ENCODE measurements at regions not wholly inside any gene's neighbourhood (a gene's known extent, or its start where the extent isn't known, plus 50 kb on each side); places are given as distances from the start of the nearest gene placed in this dataset.

DNA sequence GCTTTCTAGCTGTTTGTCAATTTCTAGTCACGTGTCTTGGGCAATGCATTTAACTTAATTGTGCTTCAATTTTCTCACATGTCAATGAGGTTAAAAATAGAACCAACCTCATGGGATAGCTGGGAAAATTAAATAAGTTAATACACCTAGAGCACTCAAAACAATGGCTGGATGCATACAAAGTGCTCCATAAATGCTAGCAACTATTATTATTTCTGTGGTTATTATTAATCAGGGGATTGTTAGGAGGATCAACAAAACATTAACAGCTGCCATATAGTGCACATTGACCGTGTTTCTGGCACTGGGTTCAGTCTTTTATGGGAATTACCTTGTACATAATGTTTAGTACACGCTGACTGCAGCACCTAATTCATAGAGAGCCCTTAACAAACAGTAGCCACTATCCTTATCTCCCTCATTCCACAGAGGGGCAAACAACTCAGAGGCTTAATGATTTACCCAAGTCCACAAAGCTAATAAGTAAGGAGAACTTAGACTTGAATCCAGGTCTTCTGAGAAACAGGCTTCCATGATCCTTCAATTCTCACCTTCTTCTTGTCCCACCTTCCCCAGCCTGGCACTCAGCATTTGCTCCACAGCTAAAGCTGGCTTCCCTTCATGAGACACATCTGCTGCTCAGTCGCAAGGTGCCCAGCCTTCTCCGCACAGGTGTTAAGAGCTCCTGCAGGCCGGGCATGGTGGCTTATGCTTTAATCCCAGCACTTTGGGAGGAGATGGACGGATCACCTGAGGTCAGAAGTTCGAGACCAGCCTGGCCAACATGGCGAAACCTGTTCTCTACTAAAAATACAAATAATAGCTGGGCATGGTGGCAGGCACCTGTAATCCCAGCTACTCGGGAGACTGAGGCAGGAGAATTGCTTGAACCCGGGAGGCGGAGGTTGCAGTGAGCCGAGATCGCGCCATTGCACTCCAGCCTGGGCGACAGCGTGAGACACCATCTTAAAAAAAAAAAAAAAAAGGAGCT lies 137.4 kb upstream of the ABCA1 start:
- DNase-seq, result no peak

DNA sequence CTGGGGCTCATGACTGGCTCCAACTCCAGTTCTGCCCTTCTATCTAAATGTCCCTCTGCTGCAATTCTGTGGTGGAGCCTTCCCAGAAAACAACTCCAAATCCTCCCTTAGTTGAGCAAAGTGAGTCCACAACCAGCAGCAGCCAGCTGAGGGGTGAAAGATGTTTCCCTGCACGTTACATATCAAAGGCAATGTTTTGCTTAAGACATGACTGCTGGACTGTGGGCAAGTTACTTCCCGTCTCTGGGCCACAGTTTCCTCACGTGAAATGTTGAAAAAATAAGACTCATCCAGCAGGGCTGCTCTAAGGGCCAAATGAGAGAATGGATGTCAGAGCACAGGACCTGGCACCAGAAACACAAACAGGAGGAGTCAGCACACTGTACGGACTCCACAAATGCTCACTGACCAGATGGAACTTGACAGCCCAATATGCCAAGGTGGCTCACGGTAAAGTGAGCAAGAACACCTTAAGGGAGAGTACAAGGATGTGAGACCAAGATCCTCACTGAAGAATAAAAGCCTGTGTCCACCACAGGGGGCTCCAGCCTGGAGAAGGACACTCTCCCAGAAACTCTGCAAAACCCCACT lies 138.4 kb upstream of the ABCA1 start:
- DNase-seq, result no peak

DNA sequence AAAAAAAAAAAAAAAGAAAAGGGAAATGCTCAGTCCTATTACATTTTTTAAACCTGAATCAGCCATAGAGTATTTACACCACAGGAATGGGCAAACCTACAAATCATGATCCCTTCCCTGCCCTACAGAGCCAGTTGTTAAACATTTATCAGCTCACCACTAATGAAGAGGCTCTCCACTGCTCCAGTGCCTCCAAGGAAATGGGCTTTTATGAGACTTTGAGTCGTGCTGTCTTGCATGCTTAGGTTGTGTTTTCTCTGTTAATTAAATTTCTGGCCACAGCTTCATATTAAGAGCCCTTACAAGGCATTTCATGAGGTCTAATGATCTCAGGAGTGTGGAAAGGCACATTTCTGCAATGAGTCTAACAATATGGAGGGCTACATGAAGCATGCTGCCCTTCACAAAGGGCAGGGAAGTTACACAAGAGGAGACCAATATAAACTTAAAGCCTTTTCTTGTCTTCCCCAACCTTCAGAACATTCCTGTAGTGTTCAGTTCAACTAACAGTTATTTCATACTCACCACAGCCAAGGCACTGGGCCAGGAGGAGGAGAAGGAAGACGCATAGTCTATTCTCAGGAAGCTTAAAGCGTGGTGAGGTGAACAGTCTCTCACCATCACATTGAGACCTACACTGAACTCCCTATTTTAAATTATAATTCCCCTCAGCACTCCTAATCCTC lies 140.1 kb upstream of the ABCA1 start:
- DNase-seq, result no peak

DNA sequence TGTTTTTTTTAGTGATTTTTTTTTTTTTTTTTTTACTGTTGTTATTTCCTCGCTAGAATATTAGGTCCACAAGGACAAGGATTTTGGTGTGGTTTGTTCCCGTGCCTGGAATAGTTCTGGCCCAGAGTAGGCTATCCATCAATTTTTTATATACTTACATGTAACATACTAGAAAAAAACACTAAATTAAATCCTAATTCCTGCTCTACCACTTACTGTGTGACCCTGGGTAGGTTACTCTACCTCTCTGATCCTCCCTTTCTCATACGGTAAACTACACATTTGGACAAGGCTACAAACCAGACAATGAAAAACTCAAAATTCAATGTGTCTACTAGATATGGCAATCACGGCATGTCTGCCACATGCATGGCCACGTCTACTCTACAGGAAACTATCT lies 141.3 kb upstream of the ABCA1 start:
- DNase-seq, result no peak

DNA sequence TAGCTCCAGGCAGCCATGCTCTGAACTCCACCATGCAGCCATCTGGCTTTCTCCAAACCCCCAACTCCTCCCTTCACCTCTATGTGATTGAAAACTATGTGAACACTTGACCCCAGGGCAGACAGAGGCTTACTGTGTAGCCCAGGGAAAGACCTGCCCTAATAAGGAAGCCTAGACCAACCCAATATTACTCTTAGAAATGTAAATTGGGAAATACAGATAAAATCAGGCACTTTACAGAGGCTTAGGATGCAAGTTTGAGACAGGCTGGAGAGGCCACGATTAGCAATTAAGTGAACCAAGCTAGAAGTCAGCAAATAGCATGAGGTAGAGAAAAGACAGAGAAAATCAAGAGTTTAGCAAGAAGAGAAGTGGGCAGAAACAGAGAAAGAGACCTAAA lies 141.7 kb upstream of the ABCA1 start:
- DNase-seq, result no peak

DNA sequence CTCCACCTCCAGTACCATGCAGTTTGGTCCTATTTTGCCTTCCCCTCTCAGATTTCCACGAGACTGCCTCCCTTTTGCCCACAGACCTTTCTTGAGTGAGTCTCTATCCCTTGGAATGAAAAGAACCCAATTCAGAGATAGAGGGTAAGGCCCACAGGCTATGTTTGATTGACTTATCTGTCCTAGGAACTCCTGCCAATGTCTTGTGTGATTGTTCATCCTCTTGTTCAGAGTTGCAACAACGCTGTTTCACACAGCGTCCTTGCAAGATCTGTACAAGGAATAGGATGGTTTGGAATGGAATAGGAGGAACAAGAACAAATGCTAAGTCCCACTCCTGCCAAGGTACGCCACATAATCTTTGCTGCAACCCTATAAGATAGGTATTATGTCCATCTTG lies 142.2 kb upstream of the ABCA1 start:
- no peak for DNase-seq

DNA sequence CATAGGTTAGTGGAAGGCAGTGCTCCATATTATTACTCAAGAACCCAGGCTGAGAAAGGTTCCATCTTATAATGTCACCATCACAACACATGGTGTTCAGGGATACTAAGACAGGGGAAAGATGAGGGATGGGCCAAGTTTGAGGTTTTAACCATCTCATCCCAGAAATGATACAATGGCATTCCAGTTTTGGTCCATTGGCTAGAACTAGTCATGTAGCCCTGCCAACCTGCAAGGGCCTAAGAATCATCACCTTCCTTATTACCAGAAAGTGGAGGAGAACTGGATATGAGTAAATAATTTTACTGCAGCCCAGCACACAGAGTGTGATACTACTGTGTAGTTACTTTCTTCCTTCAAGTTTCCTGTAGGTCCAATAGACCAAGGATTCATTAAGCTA lies 144.5 kb upstream of the ABCA1 start:
- DNase-seq, result no peak

DNA sequence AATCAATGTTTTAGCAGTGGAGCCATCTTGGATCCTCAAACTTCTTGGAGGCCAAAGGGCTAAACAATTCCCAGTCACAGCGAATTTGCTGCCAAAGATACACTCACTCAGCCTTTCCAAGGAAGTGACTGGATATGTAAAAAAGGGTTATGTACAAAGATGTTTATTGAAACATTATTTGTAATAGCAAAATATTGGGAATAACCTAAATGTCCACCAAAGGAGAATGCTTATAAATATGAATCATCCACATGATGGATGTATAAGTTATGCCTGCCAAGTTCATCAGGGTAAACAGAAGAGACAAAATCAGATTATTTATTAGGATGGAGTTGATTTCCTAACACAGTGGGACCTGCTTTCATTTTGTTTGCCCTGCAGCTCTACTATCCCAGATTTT lies 145.2 kb upstream of the ABCA1 start:
- DNase-seq, result no peak

DNA sequence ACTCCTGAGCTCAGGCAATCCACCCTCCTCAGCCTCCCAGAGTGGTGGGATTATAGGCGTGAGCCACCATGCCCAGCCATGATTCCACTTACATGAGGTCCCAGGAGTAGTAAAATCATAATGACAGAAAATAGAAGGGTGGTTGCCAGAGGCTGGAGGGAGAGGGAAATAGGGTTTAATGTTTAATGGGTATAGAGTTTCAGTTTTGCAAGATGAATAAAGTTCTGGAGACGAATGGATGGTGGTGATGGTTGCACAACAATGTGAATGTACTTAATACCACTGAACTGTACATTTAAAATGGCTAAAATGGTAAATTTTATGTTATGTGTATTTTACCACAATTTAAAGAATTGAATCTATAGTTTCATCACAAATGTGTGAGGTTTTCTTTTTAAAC lies 146.5 kb upstream of the ABCA1 start:
- no peak for DNase-seq

DNA sequence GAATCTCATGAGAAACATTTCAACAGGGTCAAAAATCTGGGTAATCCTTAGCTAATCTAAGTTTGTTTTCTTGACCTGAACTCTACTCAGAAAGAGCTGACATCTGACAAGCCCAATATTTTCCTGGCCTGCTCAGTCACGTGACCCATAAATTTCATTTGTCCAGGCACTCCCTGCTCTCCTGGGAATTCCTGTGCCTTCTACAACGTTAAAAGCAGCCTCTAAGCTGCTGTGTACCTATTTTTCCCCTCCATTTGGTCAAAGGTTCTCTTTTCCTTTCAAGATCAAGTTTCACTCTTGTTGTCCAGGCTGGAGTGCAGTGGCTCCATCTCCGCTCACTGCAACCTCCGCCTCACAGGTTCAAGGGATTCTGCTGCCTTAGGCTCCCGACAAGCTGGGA lies 148.8 kb upstream of the ABCA1 start:
- no peak for DNase-seq

DNA sequence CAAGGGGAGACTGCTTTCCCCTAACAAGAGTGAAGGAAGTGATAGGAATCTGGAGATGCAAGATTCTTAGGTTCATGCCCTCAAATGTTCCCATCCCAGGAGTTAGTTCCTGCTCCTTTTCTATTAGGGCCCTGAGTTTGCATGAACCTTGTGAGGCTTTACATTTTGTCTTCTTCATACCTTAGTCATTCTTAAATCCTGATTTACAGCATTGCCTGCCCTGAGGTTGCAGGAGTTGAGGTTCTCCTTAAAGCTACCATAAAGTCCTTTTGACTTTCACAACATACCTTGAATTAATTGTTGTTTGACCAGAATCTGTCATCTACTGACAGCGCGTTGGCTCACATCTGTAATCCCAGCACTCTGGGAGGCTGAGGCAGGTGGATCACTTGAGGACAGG lies 151.5 kb upstream of the ABCA1 start:
- no peak for DNase-seq

DNA sequence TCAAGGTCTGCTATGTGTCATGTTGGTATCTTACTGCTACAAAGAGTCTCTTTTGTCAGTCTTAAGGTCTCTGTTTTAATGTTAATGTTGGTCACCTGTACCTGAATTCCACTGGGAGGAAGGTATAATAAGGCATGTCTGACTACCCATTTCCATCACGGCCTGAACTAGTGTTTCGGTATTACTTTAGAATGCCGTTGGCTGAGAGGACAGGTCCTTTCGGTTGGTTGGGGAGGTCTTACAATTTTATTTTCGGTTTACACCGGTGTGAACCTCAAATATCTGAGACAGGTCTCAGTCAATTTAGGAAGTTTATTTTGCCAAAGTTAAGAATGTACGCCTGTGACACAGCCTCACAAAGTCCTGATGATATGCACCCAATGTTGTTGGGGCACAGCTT lies 154.9 kb upstream of the ABCA1 start:
- DNase-seq, result no peak

DNA sequence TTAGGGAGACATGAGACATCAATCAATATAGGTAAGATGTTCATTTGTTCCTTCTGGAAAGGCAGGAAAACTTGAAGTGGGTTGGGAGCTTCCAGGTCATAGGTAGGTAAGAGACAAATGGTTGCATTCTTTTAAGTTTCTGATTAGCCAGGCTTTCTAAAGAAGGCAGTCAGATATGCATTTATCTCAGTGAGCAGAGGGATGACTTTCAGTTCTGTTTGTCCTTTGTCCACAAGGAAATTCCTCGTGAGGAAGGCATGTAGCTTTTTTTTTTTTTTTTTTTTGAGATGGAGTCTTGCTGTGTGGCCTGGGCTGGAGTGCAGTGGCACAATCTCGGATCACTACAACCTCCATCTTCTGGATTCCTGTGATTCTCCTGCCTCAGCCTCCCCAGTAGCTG lies 155.3 kb upstream of the ABCA1 start:
- DNase-seq, result no peak

DNA sequence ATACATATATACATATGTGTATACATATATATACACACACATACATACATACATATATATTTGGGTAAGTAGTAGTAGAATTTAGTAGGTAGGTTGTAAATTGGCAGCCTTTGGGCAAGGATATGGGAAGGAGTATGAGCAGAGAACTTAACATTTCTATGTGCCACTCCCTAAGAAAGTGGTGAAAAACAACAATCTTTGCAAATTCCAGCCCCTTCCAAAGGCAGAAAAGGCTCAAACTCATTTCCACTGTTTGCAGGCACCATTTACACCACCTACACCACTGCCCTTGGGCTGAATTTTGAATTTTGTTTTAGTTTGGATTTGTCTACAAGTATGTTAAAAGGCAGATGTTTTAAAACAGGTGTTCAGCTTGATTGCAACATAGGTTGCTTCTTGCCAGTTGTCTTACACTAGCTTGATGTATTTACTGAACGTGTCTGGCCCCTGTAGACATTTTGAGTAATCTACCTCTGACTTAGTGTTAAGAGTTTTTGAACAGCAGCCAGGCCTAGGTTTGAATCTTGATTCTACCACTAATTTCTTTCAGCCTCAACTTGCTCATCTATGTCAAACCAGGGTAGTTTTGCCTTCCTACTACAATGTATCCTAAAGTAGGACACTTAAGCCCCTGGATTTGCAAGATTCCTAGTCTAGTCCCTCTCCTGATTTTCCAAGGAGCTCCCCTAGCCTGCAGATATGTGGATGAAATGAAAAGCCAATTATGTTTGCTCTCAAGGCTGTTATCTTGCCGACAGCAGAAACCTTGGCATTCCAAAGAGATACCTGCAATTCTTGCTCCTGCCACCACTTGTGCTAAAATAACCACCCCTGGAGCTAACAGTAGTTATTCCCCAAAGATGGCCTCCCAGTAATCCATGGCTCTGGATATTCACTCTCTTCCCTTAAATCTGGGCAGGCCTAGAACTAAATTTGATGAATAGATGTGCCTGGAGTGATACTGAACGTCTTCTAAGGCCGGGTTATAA lies 156.2 kb upstream of the SLC44A1 start:
- DNase-seq, result no peak

DNA sequence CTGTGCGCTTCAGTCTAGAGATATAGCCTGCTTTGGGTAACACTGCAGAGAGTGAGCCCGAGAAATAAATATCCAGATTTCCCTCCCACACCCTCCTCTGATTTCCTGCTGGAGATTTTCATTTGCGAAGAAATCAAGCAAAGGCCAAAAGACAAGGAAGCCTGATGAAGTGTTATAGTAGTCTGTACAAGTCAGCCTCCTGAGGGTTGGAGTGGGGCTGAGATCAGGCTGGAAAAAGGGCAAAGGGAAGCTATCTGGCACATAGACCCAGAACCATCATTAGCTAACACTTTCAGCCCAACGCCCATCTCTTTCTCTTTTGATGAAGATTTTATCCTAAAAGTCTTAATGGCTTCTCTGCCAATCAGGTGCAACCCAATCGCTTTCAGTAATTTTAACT lies 154.6 kb upstream of the SLC44A1 start:
- no peak for DNase-seq

DNA sequence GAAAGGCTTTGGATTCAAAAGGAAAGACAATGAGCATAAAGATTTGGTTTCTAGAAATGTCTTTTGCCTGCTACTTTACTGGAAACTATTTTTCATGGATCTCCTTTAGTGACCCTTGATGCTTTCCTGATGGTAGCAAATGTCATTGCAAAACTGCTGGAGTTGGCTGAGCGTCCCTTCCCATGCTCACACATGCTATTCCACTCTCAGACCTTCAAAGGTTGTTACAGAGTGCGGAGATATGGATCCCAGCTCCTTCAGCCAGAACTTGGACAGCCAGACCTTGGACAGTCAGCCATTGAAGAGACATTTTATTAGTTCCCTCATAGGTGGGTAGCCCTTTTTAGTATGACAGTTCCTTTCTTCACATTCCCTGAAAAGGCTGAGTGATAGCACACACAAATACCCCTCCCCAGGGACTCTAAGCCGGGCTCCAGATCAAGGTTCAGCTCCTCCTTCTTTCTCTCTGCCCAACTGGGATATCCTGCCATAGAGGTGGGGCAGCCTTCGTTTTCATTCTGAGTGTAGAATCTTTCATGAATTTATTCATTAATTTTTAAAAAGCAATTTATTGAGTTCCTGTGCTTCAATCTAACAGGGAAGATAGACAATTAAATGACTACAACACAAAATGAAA lies 153.3 kb upstream of the SLC44A1 start:
- no peak for DNase-seq

DNA sequence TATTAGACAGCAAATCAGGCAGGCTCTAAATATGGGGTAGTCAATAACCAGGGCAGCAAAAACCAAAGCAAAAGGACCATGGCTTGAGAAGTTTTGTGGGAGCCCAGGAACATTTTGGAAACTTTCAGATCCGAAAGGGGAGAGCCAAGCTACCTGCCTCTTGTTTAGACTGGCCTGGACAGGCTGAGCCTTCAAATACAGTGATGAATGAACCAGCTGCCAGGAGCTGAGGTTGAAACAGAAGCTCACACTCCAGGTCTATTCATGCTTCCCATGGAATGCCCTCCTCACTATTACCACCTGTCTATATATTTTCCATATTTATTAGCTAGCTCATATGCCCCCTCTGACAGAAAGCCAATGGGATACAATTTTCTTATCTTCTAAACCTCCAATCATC lies 150.8 kb upstream of the SLC44A1 start:
- DNase-seq, result no peak

DNA sequence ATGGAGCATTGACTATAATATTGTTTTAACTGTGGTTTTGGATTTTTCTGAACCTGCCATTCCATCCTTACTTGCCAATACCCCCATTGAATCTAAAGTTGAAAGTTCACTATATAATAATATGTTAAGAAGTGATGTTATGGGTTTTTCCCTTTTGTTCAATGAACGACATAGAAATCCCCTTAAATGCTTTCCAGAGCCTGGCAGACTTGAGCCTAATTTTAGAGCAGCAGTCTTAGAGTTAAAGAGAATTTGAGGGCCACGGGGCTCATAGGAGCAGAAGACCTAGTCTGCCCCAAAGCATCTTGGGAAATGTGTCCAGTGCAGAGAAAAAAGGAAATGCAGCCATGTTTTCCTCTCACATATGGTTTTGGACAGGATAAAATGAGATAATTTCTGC lies 146.1 kb upstream of the SLC44A1 start:
- no peak for DNase-seq

DNA sequence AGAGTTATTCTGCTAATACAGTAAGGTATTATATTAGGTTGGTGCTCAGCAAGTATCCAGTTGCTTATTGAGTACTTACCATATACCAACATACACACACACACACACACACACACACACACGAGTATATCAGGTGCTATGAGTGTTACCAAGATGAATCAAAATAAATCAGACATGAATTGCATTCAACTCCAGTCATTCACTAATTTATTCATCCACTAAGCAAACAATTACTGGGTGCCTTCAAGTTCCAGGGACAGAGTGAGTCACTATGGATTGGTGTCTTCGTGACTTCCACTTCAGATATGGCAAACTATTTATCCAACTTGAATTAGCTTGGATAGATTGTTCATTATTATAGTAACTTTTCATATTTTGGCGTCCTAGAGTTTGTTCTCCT lies 140.7 kb upstream of the SLC44A1 start:
- DNase-seq, result no peak

DNA sequence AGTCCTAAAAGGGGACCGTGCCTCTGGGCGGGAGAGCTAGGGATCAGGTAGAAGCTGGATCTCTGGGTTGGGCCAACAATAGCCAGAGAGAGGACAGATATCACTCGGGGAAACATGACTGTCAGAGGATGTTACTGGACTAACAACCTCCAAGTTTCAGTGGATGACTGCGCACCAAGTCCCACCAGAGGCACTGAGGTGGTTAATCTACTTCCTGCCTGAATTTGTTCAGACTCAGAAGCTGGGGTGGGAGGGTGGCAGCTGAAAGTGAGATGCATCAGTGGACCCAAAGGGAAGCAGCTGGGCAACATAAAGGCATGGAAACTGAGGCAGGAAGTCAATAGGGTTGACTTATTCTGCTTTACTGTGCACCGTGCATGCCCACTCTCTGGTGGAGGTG lies 130.1 kb upstream of the SLC44A1 start:
- DNase-seq, result no peak

DNA sequence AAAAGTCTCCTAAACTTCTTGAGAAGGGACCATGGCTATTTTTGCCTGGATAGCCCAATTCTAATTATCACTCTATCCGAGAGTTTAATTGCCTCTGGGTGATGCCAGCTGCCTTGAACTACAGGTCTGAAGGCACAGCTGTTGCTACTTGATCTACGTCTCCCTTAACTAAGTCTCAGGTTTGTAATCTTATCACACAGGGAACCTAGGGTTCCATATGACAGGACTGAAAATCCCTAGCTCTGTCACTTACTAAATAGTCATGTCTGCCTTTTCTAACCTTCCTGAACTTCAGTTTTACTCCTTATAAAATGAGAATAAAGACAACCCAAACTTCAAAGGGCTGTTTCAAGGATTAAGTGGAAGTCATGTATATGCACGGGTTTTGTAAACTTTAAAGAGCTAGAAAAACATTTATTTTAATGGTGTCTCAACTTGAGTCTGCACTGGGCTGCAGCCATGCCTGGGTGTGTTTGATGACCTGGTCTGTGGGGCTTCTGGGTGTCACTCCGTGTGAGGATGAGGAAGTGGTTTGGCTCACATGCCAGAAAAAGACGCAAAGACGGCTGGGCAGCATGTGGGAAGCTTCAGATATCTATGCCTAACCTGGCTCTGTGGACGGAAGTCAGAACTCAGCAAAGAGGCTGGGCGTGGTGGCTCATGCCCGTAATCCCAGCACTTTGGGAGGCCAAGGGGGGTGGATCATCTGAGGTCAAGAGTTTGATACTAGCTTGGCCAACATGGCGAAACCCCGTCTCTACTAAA lies 129.3 kb upstream of the SLC44A1 start:
- DNase-seq, result no peak

Data from NCI-H1048 (cell line).